ENCODE measurements at regions not wholly inside any gene's neighbourhood (a gene's known extent, or its start where the extent isn't known, plus 50 kb on each side); places are given as distances from the start of the nearest gene placed in this dataset.

GRCh38 chr14:83533734-83534133, 1996.2 kb upstream of the FLRT2 start:
- intact Hi-C loops (cut with DNase I), result no loop called here
- TF ChIP-seq CTCF (IDR thresholded peaks at IDR 0.05) (no peak), POLR2A (IDR thresholded peaks at IDR 0.05) (no peak)

GRCh38 chr14:83534995-83535394, 1994.9 kb upstream of the FLRT2 start:
- Histone ChIP-seq H3K4me1 (no peaks in the 10 kb centered on the region), H3K27me3 (no peaks in the 10 kb centered on the region), H3K4me3 (replicated peaks in 1 of 3) (no peak overlapping the region), H3K9me3 (no peaks in the 10 kb centered on the region), H3K27ac (no peak overlapping the region), H3K36me3 (no peaks in the 10 kb centered on the region)
- no peak for DNase-seq
- intact Hi-C loops (cut with DNase I), result no loop called here
- TF ChIP-seq CTCF (IDR thresholded peaks at IDR 0.05) (no peak), POLR2A (IDR thresholded peaks at IDR 0.05) (no peak)
- 39 to 88% methylated on average over 1 of the region's 1 CpG for WGBS, 2 donors

More at GRCh38 chr14:83533734-83534133, 1996.2 kb upstream of the FLRT2 start:
- H3K9me3 ChIP-seq, result no peaks in the 10 kb centered on the region
- no peak for DNase-seq
- H3K4me3 ChIP-seq (replicated peaks in 1 of 3), result no peak overlapping the region
- no peaks in the 10 kb centered on the region for H3K27me3 ChIP-seq
- H3K36me3 ChIP-seq, result no peaks in the 10 kb centered on the region
- no peaks in the 10 kb centered on the region for H3K4me1 ChIP-seq
- no peak overlapping the region for H3K27ac ChIP-seq

- no peaks in the 10 kb centered on the region for H3K36me3 ChIP-seq
- no peaks in the 10 kb centered on the region for H3K9me3 ChIP-seq
- no peak overlapping the region for H3K27ac ChIP-seq
- 93 to 94% methylated on average over 5 of the region's 5 CpGs for WGBS, 2 donors
- intact Hi-C loops (cut with DNase I), result no loop called here
- TF ChIP-seq CTCF (IDR thresholded peaks at IDR 0.05), result no peak
- TF ChIP-seq POLR2A (IDR thresholded peaks at IDR 0.05), result no peak
- no peak overlapping the region for H3K4me3 ChIP-seq (replicated peaks in 1 of 3)
- no peaks in the 10 kb centered on the region for H3K27me3 ChIP-seq
- no peaks in the 10 kb centered on the region for H3K4me1 ChIP-seq
- DNase-seq, result no peak
Observed at GRCh38 chr14:83535444-83535843, 1994.5 kb upstream of the FLRT2 start.

- Histone ChIP-seq H3K27ac (no peak overlapping the region), H3K27me3 (no peaks in the 10 kb centered on the region), H3K4me1 (no peaks in the 10 kb centered on the region), H3K9me3 (no peaks in the 10 kb centered on the region), H3K36me3 (no peaks in the 10 kb centered on the region), H3K4me3 (replicated peaks in 1 of 3) (no peak overlapping the region)
- WGBS, 2 donors, result 88 to 93% methylated on average over 13 of the region's 13 CpGs
- intact Hi-C loops (cut with DNase I), result no loop called here
- DNase-seq, result no peak
- TF ChIP-seq CTCF (IDR thresholded peaks at IDR 0.05) (no peak), POLR2A (IDR thresholded peaks at IDR 0.05) (no peak)
Observed at GRCh38 chr14:83541147-83541546, 1988.8 kb upstream of the FLRT2 start.

GRCh38 chr14:83548061-83548839, 1981.7 kb upstream of the FLRT2 start:
- no peak for TF ChIP-seq CTCF (IDR thresholded peaks at IDR 0.05)
- no peak for TF ChIP-seq POLR2A (IDR thresholded peaks at IDR 0.05)
- intact Hi-C loops (cut with DNase I), result no loop called here
- H3K36me3 ChIP-seq, result no peaks in the 10 kb centered on the region
- H3K9me3 ChIP-seq, result peaks cover 3% of the 10 kb centered on the region
- H3K4me3 ChIP-seq (replicated peaks in 1 of 3), result no peak overlapping the region
- H3K27ac ChIP-seq, result no peak overlapping the region
- no peaks in the 10 kb centered on the region for H3K4me1 ChIP-seq
- 61 to 64% methylated on average over 5 of the region's 5 CpGs for WGBS, 2 donors
- H3K27me3 ChIP-seq, result no peaks in the 10 kb centered on the region
- no peak for DNase-seq
